ENCODE measurements at regions not wholly inside any gene's neighbourhood (a gene's known extent, or its start where the extent isn't known, plus 50 kb on each side); places are given as distances from the start of the nearest gene placed in this dataset.
"Not testable (repeated sequence)": the region's sequence is repeated elsewhere in the genome, so short reads cannot be mapped to it uniquely, and the experiment has no call there.

GRCh38 chr13:98075048-98075447, 67.8 kb upstream of the FARP1 start:
- Histone ChIP-seq H3K79me2 (ENCODE audit: control insufficient read depth, insufficient read depth, low read length, unreplicated experiment) (no peaks in the 10 kb centered on the region), H3K4me3 (ENCODE audit: low read depth, low read length) (no peak overlapping the region), H3K27ac (ENCODE audit: low read depth, low read length) (no peak overlapping the region), H3K36me3 (ENCODE audit: insufficient read depth, low read length) (no peaks in the 10 kb centered on the region), H3K4me1 (ENCODE audit: control insufficient read depth, insufficient read depth, low read length, unreplicated experiment) (no peaks in the 10 kb centered on the region), H3K27me3 (ENCODE audit: insufficient read depth, low read length) (no peaks in the 10 kb centered on the region), H2AFZ (ENCODE audit: low read length, unreplicated experiment) (no peak overlapping the region)

- not testable (repeated sequence) for H2AFZ ChIP-seq (ENCODE audit: low read length, unreplicated experiment); H3K36me3 ChIP-seq (ENCODE audit: insufficient read depth, low read length); H3K27me3 ChIP-seq (ENCODE audit: insufficient read depth, low read length); H3K4me3 ChIP-seq (ENCODE audit: low read depth, low read length); H3K79me2 ChIP-seq (ENCODE audit: control insufficient read depth, insufficient read depth, low read length, unreplicated experiment); H3K4me1 ChIP-seq (ENCODE audit: control insufficient read depth, insufficient read depth, low read length, unreplicated experiment); H3K27ac ChIP-seq (ENCODE audit: low read depth, low read length)
These were observed 66.6 kb upstream of the FARP1 start for GRCh38 chr13:98076309-98076708.

GRCh38 chr13:98080280-98080679, 62.6 kb upstream of the FARP1 start:
- Histone ChIP-seq H3K27ac (ENCODE audit: low read depth, low read length) (no peak overlapping the region), H3K36me3 (ENCODE audit: insufficient read depth, low read length) (no peaks in the 10 kb centered on the region), H3K79me2 (ENCODE audit: control insufficient read depth, insufficient read depth, low read length, unreplicated experiment) (no peaks in the 10 kb centered on the region), H3K4me3 (ENCODE audit: low read depth, low read length) (no peak overlapping the region), H2AFZ (ENCODE audit: low read length, unreplicated experiment) (no peak overlapping the region), H3K27me3 (ENCODE audit: insufficient read depth, low read length) (no peaks in the 10 kb centered on the region), H3K4me1 (ENCODE audit: control insufficient read depth, insufficient read depth, low read length, unreplicated experiment) (peaks cover 15% of the 10 kb centered on the region)

- H3K4me3 ChIP-seq (ENCODE audit: low read depth, low read length): no peak overlapping the region
- peaks cover 15% of the 10 kb centered on the region for H3K4me1 ChIP-seq (ENCODE audit: control insufficient read depth, insufficient read depth, low read length, unreplicated experiment)
- H3K79me2 ChIP-seq (ENCODE audit: control insufficient read depth, insufficient read depth, low read length, unreplicated experiment): no peaks in the 10 kb centered on the region
- no peaks in the 10 kb centered on the region for H3K36me3 ChIP-seq (ENCODE audit: insufficient read depth, low read length)
- H3K27ac ChIP-seq (ENCODE audit: low read depth, low read length): peak overlapping the region; percentile 94
- H2AFZ ChIP-seq (ENCODE audit: low read length, unreplicated experiment): peak overlapping the region; percentile 26
- no peaks in the 10 kb centered on the region for H3K27me3 ChIP-seq (ENCODE audit: insufficient read depth, low read length)
These were observed 59.4 kb upstream of the FARP1 start for GRCh38 chr13:98083507-98083906.

- H3K27ac ChIP-seq (ENCODE audit: low read depth, low read length): peak overlapping the region; percentile 94
- H2AFZ ChIP-seq (ENCODE audit: low read length, unreplicated experiment): peak overlapping the region; percentile 26
- no peaks in the 10 kb centered on the region for H3K27me3 ChIP-seq (ENCODE audit: insufficient read depth, low read length)
- peaks cover 15% of the 10 kb centered on the region for H3K4me1 ChIP-seq (ENCODE audit: control insufficient read depth, insufficient read depth, low read length, unreplicated experiment)
- H3K79me2 ChIP-seq (ENCODE audit: control insufficient read depth, insufficient read depth, low read length, unreplicated experiment): no peaks in the 10 kb centered on the region
- no peak overlapping the region for H3K4me3 ChIP-seq (ENCODE audit: low read depth, low read length)
- H3K36me3 ChIP-seq (ENCODE audit: insufficient read depth, low read length): no peaks in the 10 kb centered on the region
These were observed 59.0 kb upstream of the FARP1 start for GRCh38 chr13:98083936-98084335.

- H3K4me1 ChIP-seq (ENCODE audit: control insufficient read depth, insufficient read depth, low read length, unreplicated experiment): peaks cover 14% of the 10 kb centered on the region
- H3K36me3 ChIP-seq (ENCODE audit: insufficient read depth, low read length): no peaks in the 10 kb centered on the region
- H3K79me2 ChIP-seq (ENCODE audit: control insufficient read depth, insufficient read depth, low read length, unreplicated experiment): no peaks in the 10 kb centered on the region
- H3K27me3 ChIP-seq (ENCODE audit: insufficient read depth, low read length): no peaks in the 10 kb centered on the region
- H3K4me3 ChIP-seq (ENCODE audit: low read depth, low read length): no peak overlapping the region
- H3K27ac ChIP-seq (ENCODE audit: low read depth, low read length): peak overlapping the region; percentile 54
- H2AFZ ChIP-seq (ENCODE audit: low read length, unreplicated experiment): no peak overlapping the region
These were observed 53.6 kb upstream of the FARP1 start for GRCh38 chr13:98089246-98089645.

GRCh38 chr13:98092888-98093287, 50.0 kb upstream of the FARP1 start:
- H3K4me3 ChIP-seq (ENCODE audit: low read depth, low read length): no peak overlapping the region
- H2AFZ ChIP-seq (ENCODE audit: low read length, unreplicated experiment): no peak overlapping the region
- no peaks in the 10 kb centered on the region for H3K36me3 ChIP-seq (ENCODE audit: insufficient read depth, low read length)
- no peak overlapping the region for H3K27ac ChIP-seq (ENCODE audit: low read depth, low read length)
- no peaks in the 10 kb centered on the region for H3K79me2 ChIP-seq (ENCODE audit: control insufficient read depth, insufficient read depth, low read length, unreplicated experiment)
- H3K4me1 ChIP-seq (ENCODE audit: control insufficient read depth, insufficient read depth, low read length, unreplicated experiment): peaks cover 9% of the 10 kb centered on the region
- no peaks in the 10 kb centered on the region for H3K27me3 ChIP-seq (ENCODE audit: insufficient read depth, low read length)
